Renal cortical epithelial cell (primary cell): ENCODE measurements at regions not wholly inside any gene's neighbourhood (a gene's known extent, or its start where the extent isn't known, plus 50 kb on each side); places are given as distances from the start of the nearest gene placed in this dataset.
"Not testable (repeated sequence)": the region's sequence is repeated elsewhere in the genome, so short reads cannot be mapped to it uniquely, and the experiment has no call there.

Experiments used
- DNase-seq: peaks from one replicate; pipeline ENCODE4 v3.0.0-alpha.2; 2011; ENCODE audit warnings: low read depth

- DNase-seq = peak; percentile 23
Measured at GRCh38 chr3:4222574-4223175, 80.5 kb upstream of the SETMAR start.

- DNase-seq = no peak
Measured at GRCh38 chr3:4223777-4224176, 79.4 kb upstream of the SETMAR start.

- no peak for DNase-seq
Measured at GRCh38 chr3:4224331-4224730, 78.8 kb upstream of the SETMAR start.

- DNase-seq = no peak
Measured at GRCh38 chr3:4225005-4225471, 78.1 kb upstream of the SETMAR start.

- DNase-seq = no peak
Measured at GRCh38 chr3:4228295-4228694, 74.9 kb upstream of the SETMAR start.

GRCh38 chr3:4231041-4231440, 72.1 kb upstream of the SETMAR start:
- no peak for DNase-seq

GRCh38 chr3:4232798-4233197, 70.4 kb upstream of the SETMAR start:
- DNase-seq = no peak

GRCh38 chr3:4233488-4233887, 69.7 kb upstream of the SETMAR start:
- DNase-seq = no peak

GRCh38 chr3:4234889-4235288, 68.3 kb upstream of the SETMAR start:
- DNase-seq = no peak

- DNase-seq = no peak
Measured at GRCh38 chr3:4235690-4236089, 67.5 kb upstream of the SETMAR start.

- DNase-seq = no peak
Measured at GRCh38 chr3:4241595-4242170, 61.5 kb upstream of the SETMAR start.

- DNase-seq = no peak
Measured at GRCh38 chr3:4245671-4246070, 57.5 kb upstream of the SETMAR start.

GRCh38 chr3:4247391-4247790, 55.8 kb upstream of the SETMAR start:
- DNase-seq = no peak

GRCh38 chr3:4250064-4250463, 53.1 kb upstream of the SETMAR start:
- no peak for DNase-seq

- DNase-seq = no peak
Measured at GRCh38 chr3:4251412-4251811, 51.8 kb upstream of the SETMAR start.

GRCh38 chr3:4253072-4253832, 49.9 kb upstream of the SETMAR start:
- not testable (repeated sequence) for DNase-seq
